HG02588 (cell line): ENCODE measurements at regions not wholly inside any gene's neighbourhood (a gene's known extent, or its start where the extent isn't known, plus 50 kb on each side); places are given as distances from the start of the nearest gene placed in this dataset.
A peak's percentile ranks its signal among the peaks of the same experiment; 100 is the strongest.

Experiments used
- ATAC-seq: cut with Tn5 transposase; IDR thresholded peaks from one replicate; pipeline ENCODE4 v1.9.1; 2021; ENCODE audit warnings: mild to moderate bottlenecking, moderate library complexity; ENCODE audit not compliant: unreplicated experiment

GRCh38 chr10:110373857-110374654, 69.3 kb upstream of the SMNDC1 start:
- ATAC-seq = no peak

- no peak for ATAC-seq
Observed at GRCh38 chr10:110375121-110375520, 70.4 kb upstream of the SMNDC1 start.

- ATAC-seq = no peak
Observed at GRCh38 chr10:110376021-110376766, 71.5 kb upstream of the SMNDC1 start.

GRCh38 chr10:110376767-110377160, 72.0 kb upstream of the SMNDC1 start:
- ATAC-seq = no peak

- ATAC-seq = no peak
Observed at GRCh38 chr10:110378006-110378405, 73.3 kb upstream of the SMNDC1 start.

GRCh38 chr10:110378533-110379108, 73.9 kb upstream of the SMNDC1 start:
- ATAC-seq = no peak

- ATAC-seq = no peak
Observed at GRCh38 chr10:110379831-110380230, 75.1 kb upstream of the SMNDC1 start.

- no peak for ATAC-seq
Observed at GRCh38 chr10:110380293-110380692, 75.6 kb upstream of the SMNDC1 start.

- no peak for ATAC-seq
Observed at GRCh38 chr10:110382695-110383094, 78.0 kb upstream of the SMNDC1 start.

GRCh38 chr10:110387617-110387982, 82.9 kb upstream of the SMNDC1 start:
- no peak for ATAC-seq

GRCh38 chr10:110387983-110388686, 83.4 kb upstream of the SMNDC1 start:
- ATAC-seq = peak; percentile 83

GRCh38 chr10:110388687-110389052, 84.0 kb upstream of the SMNDC1 start:
- ATAC-seq = no peak

- ATAC-seq = no peak
Observed at GRCh38 chr10:110389255-110389654, 84.5 kb upstream of the SMNDC1 start.

GRCh38 chr10:110391541-110391940, 86.8 kb upstream of the SMNDC1 start:
- no peak for ATAC-seq

- no peak for ATAC-seq
Observed at GRCh38 chr10:110392121-110392520, 87.4 kb upstream of the SMNDC1 start.

- ATAC-seq = no peak
Observed at GRCh38 chr10:110392868-110393740, 88.4 kb upstream of the SMNDC1 start.

- no peak for ATAC-seq
Observed at GRCh38 chr10:110393866-110394265, 89.1 kb upstream of the SMNDC1 start.

- no peak for ATAC-seq
Observed at GRCh38 chr10:110394296-110394695, 89.6 kb upstream of the SMNDC1 start.

GRCh38 chr10:110394898-110395297, 90.2 kb upstream of the SMNDC1 start:
- ATAC-seq = no peak
